Activated effector memory CD4-positive, alpha-beta T cell treated with Interleukin-2 at 50 U/mL for 16 hours (primary cell): ENCODE measurements at regions not wholly inside any gene's neighbourhood (a gene's known extent, or its start where the extent isn't known, plus 50 kb on each side); places are given as distances from the start of the nearest gene placed in this dataset.
"Not testable (repeated sequence)": the region's sequence is repeated elsewhere in the genome, so short reads cannot be mapped to it uniquely, and the experiment has no call there.

Experiments used
- DNase-seq: peaks from one replicate; pipeline ENCODE4 v3.0.0-alpha.2; 2020

- no peak for DNase-seq
These were observed 182.3 kb downstream of the IRX2 start for GRCh38 chr5:2569176-2569575.

- no peak for DNase-seq
These were observed 185.2 kb downstream of the IRX2 start for GRCh38 chr5:2566284-2566683.

GRCh38 chr5:2565147-2565546 is 186.3 kb downstream of the IRX2 start:
- DNase-seq = no peak

GRCh38 chr5:2563046-2563445 is 188.4 kb downstream of the IRX2 start:
- DNase-seq = no peak

- DNase-seq = no peak
These were observed 189.4 kb downstream of the IRX2 start for GRCh38 chr5:2562036-2562435.

GRCh38 chr5:2560435-2560834 is 191.0 kb downstream of the IRX2 start:
- DNase-seq = no peak

- DNase-seq = no peak
These were observed 194.0 kb downstream of the IRX2 start for GRCh38 chr5:2557435-2557834.

GRCh38 chr5:2556375-2556966 is 195.0 kb downstream of the IRX2 start:
- DNase-seq = no peak

- DNase-seq = no peak
These were observed 197.9 kb downstream of the IRX2 start for GRCh38 chr5:2553611-2554010.

GRCh38 chr5:2550509-2550908 is 201.0 kb downstream of the IRX2 start:
- DNase-seq = no peak

- no peak for DNase-seq
These were observed 201.6 kb downstream of the IRX2 start for GRCh38 chr5:2549900-2550299.

- DNase-seq = no peak
These were observed 202.1 kb downstream of the IRX2 start for GRCh38 chr5:2549354-2549753.

- DNase-seq = no peak
These were observed 204.5 kb downstream of the IRX2 start for GRCh38 chr5:2546938-2547337.

GRCh38 chr5:2544003-2544402 is 207.5 kb downstream of the IRX2 start:
- no peak for DNase-seq

GRCh38 chr5:2542821-2543220 is 208.7 kb downstream of the IRX2 start:
- DNase-seq = no peak

- no peak for DNase-seq
These were observed 209.5 kb downstream of the IRX2 start for GRCh38 chr5:2542026-2542425.

GRCh38 chr5:2538169-2538568 is 213.3 kb downstream of the IRX2 start:
- no peak for DNase-seq

- DNase-seq = no peak
These were observed 213.9 kb downstream of the IRX2 start for GRCh38 chr5:2537378-2538145.

- DNase-seq = no peak
These were observed 214.7 kb downstream of the IRX2 start for GRCh38 chr5:2536632-2537377.

GRCh38 chr5:2534970-2535369 is 216.5 kb downstream of the IRX2 start:
- DNase-seq = no peak

GRCh38 chr5:2534251-2534650 is 217.2 kb downstream of the IRX2 start:
- DNase-seq = no peak

GRCh38 chr5:2533848-2534247 is 217.6 kb downstream of the IRX2 start:
- not testable (repeated sequence) for DNase-seq

GRCh38 chr5:2532809-2533208 is 218.7 kb downstream of the IRX2 start:
- no peak for DNase-seq

GRCh38 chr5:2531318-2531717 is 220.2 kb downstream of the IRX2 start:
- no peak for DNase-seq
